VCaP (cell line): ENCODE measurements at regions not wholly inside any gene's neighbourhood (a gene's known extent, or its start where the extent isn't known, plus 50 kb on each side); places are given as distances from the start of the nearest gene placed in this dataset.

ENCODE experiments used
- H3K27ac ChIP-seq: fragments of 450-650 bp; 2 replicates; pipeline ENCODE4 v1.5.1; 2017
- TF ChIP-seq, protein P1 (sequence below): fragments of 450-650 bp; conservative IDR thresholded peaks from 2 replicates; pipeline ENCODE4 v1.5.1; 2017; ENCODE audit warnings: mild to moderate bottlenecking, moderate library complexity

DNA sequence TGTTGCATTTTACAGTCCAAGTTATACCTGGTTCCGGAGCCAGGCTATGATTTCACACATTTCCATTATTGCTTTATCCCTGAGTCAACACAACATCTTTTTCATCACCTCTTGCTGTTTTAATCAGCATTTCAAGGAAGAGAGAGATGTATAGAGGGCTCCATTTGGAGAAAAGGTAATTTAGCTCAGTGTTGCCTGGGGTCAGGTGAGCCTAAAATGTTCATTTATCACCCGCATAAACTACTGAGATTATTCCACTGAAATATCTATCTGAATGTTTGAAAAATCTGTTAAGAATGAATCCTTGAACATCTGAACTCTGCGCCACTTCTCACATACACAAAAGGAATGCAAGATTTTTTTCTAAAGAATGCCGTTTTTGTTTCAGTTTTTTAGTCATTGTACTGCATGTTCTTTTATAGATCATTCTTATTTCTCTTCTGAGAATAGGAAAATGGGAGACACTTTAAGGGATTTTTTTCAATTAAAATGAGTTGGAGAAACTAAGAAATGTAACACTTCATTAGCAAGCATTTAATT lies 51.5 kb upstream of the AGTR1 start:
- H3K27ac ChIP-seq: no peak overlapping the region
- TF ChIP-seq, protein P1, sequence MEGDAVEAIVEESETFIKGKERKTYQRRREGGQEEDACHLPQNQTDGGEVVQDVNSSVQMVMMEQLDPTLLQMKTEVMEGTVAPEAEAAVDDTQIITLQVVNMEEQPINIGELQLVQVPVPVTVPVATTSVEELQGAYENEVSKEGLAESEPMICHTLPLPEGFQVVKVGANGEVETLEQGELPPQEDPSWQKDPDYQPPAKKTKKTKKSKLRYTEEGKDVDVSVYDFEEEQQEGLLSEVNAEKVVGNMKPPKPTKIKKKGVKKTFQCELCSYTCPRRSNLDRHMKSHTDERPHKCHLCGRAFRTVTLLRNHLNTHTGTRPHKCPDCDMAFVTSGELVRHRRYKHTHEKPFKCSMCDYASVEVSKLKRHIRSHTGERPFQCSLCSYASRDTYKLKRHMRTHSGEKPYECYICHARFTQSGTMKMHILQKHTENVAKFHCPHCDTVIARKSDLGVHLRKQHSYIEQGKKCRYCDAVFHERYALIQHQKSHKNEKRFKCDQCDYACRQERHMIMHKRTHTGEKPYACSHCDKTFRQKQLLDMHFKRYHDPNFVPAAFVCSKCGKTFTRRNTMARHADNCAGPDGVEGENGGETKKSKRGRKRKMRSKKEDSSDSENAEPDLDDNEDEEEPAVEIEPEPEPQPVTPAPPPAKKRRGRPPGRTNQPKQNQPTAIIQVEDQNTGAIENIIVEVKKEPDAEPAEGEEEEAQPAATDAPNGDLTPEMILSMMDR: no peak
